Hematopoietic multipotent progenitor cell treated with erythropoietin and hydrocortisone succinate and interleukin-3 and kit ligand, for 17 days (in vitro differentiated cells): ENCODE measurements at regions not wholly inside any gene's neighbourhood (a gene's known extent, or its start where the extent isn't known, plus 50 kb on each side); places are given as distances from the start of the nearest gene placed in this dataset.
"Not testable (repeated sequence)": the region's sequence is repeated elsewhere in the genome, so short reads cannot be mapped to it uniquely, and the experiment has no call there.

Experiments
- DNase-seq: peaks from one replicate; pipeline ENCODE4 v3.0.0-alpha.2; 2015; ENCODE audit warnings: low spot score

- DNase-seq: no peak
Measured at GRCh38 chr16:87156195-87156594, 161.0 kb downstream of the C16orf95 start.

DNA sequence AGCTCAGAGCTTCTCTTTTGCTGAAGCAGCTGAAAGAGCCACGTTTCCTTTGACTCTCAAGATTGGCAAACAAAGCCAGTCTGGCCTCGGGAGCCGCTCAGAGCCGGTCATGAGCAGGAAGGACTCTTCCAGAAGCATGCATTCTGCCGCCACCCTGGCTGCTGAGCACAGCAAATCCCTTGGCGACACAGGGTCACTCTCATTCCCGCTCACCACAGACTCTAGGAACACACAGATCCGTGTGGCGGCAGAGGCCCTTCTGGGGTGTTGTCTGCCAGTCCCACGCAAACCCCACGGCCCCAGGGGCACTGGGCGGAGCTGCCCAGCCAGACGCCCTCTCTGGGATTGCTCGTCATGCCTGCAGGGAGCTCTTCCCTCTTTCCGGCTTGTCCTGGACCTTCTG is 157.0 kb downstream of the C16orf95 start:
- no peak for DNase-seq

GRCh38 chr16:87160701-87161337 is 156.4 kb downstream of the C16orf95 start:
- DNase-seq: no peak

GRCh38 chr16:87161410-87161809 is 155.8 kb downstream of the C16orf95 start:
- DNase-seq: not testable (repeated sequence)

DNA sequence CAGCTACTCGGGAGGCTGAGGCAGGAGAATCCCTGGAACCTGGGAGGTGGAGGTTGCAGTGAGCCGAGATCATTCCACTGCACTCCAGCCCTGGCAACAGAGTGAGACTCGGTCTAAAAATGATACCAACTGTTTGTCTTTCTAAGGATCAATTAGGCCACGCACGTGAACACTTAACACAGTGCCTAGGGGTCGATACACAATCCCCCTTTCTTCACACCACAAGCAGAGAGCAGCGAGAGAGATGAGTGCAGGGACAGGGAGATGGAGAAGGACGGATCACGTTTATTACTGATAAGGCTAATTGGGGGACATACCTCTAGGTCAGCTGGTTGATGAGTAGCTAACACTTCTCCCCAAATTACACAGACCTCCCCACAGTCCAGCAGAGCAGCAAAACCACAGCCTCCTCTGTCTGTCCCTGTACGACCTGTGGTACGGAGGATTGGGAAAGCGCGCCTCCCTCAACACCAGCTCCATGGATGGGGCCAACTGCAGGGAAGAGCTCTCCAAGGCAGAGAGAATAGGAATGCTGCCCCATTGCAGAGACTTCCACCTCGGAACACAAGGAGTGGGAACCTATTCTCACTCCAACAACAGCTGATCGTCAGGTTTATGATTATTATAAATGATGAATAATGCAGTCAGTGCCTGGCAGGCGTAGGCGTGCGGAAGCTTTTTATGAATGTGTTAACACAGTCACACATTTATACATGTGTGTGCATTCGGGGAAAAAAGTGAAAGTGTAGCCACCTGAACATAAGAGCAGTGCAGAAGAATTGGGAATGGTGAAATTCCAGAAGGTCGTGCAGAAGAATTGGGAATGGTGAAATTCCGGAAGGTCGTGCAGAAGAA is 155.1 kb downstream of the C16orf95 start:
- DNase-seq: no peak

- not testable (repeated sequence) for DNase-seq
Measured at GRCh38 chr16:87162799-87163198, 154.4 kb downstream of the C16orf95 start.

DNA sequence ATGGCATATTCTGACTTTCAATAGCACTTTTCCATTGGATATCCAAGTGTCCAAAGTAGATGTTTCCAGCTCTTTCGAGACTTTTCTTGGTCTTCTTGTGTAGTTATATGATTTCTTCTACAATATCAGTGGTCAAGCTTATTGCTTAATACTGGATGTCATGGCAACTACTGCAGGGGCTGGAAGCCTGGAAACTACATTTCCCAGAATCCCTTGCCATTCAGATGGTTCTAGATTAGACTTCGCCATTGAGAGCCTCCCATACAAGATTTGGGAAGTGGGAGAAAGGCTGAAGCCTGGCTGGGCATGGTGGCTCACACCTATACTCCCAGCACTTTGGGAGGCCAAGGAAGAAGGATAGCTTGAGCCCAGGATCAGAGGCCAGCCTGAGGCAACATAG is 153.6 kb downstream of the C16orf95 start:
- no peak for DNase-seq

GRCh38 chr16:87165151-87165550 is 152.0 kb downstream of the C16orf95 start:
- DNase-seq: no peak

- no peak for DNase-seq
Measured at GRCh38 chr16:87165885-87166284, 151.3 kb downstream of the C16orf95 start.

DNA sequence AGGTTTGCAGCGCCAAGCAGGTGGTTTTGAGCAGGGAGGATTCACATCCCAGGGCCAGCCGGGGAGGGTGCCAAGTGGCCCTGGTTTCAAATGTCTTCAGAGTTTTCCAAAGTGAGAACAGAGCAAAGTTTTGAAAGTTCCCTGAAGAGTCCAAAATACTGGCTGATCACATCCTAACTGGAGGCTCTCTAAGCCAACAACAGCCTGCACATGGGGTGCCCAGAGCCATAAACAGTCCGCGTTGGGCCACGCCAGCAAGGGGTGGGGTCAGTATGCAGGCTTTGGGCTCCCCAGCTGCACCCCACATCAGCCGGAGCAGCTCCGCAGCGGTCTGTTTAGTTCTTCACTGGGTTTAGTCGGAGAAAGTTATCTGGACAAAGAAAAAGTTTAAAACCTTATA is 150.9 kb downstream of the C16orf95 start:
- DNase-seq: no peak

GRCh38 chr16:87166934-87167333 is 150.3 kb downstream of the C16orf95 start:
- no peak for DNase-seq

- DNase-seq: no peak
Measured at GRCh38 chr16:87169509-87169995, 147.6 kb downstream of the C16orf95 start.

GRCh38 chr16:87170310-87170709 is 146.9 kb downstream of the C16orf95 start:
- no peak for DNase-seq

DNA sequence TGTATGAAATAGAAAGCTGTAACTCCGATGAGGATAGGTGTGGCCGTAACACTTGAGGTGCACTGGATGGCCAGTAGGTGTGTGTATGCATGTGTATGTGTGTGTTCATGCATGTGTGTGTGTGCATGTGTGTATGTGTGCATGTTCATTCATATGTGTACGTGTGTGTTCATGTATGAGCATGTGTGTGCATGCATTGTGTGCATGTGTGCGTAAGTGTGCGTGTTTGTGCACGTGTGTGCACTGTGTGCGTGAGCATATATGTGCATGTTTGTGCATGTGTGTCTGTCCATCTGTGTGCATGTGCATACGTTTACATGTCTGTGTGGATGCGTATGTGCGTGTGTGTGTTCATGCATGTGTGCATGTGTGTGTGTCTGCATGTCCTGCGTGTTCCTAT is 145.5 kb downstream of the C16orf95 start:
- DNase-seq: no peak

GRCh38 chr16:87172632-87173031 is 144.6 kb downstream of the C16orf95 start:
- no peak for DNase-seq

DNA sequence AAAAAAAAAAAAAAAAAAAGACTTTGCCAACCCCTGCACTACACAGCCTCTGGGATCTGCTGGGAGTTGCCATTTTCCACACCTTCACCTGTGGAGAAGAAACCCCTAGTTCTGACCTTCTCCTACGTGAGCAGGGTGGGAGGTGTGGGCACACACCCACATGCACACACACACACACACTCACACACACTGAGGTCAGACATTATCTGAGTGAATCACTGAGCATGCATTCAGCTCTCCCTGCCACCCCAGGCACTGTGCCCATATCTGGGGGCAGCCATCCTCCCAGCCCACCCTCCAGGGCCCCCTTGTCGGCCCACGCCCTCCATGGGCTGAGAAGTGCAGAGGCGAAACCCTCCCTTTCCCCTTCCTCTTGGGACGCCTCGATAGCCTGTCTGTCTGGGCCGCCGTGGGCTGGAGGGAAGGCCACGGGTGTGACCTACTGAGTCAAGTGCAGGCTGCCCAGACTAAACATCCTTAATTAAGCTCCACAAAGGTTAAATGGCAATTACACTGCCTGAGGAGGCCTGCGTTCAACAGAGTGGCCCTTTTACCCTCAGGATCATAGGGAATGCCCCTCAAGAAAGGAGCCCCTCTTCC is 143.8 kb downstream of the C16orf95 start:
- DNase-seq: no peak

DNA sequence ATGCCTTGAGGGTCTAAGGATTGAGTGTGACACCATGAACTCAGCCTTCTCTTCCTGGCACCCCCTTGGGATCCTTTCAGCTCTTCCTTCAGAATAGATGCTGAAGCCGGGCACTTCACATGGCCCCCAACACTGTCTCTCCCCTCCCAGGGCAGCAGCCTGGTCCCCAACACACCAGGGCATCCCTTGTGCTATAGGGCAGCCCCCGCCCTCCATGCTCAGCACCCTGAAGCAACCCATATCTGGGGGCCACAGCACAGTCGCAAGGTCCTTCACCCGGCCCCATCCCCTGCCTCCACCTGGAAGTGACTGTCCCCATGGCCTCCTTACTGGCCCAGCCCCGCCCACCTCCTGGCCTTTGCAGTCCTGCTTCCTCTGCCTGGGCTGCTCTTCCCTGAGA is 143.1 kb downstream of the C16orf95 start:
- DNase-seq: no peak

DNA sequence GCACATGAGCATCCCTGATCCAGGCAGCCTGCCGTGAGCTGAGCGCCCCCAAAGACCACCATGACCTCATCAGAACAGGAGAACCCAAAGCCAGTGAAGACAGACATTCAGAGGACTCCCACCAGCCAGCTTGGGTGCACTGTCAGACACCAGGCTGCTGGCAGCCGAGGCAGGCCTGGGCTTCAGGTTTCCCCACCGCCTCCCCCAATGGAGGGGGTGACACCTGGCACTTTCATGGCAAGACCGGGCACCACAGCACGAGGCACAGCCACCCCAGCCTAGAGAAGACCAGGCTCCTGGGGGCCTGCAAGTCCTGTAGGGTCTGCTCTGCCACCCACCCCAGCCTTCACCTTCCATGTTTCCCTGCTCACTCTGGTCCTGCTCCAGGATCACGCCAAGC is 140.5 kb downstream of the C16orf95 start:
- no peak for DNase-seq

DNA sequence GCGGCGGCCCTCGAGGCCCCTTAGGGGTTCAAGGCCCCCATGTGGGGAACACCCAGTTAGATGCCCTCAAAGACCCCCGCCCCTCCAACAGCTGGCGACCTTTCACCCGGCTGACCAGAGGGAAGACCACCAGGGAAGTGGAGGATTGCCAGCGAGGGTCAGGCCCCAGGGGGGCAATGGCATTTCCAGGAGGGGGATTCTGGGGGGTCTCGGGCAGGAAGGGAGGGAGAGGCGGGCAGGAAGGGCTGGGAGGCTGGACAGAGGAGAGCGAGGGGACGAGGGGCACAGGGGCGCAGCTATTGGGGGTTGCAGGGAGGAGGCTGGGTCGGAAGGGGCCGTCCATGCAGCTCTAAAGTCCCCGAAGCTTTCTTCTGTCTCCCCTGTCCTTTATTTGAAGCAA is 139.5 kb downstream of the C16orf95 start:
- DNase-seq: no peak

GRCh38 chr16:87178177-87178863 is 138.9 kb downstream of the C16orf95 start:
- no peak for DNase-seq

GRCh38 chr16:87178977-87179376 is 138.2 kb downstream of the C16orf95 start:
- no peak for DNase-seq

- DNase-seq: no peak
Measured at GRCh38 chr16:87180069-87180468, 137.1 kb downstream of the C16orf95 start.
